GM19025 (cell line): ENCODE measurements at regions not wholly inside any gene's neighbourhood (a gene's known extent, or its start where the extent isn't known, plus 50 kb on each side); places are given as distances from the start of the nearest gene placed in this dataset.

Source experiments
- ATAC-seq: cut with Tn5 transposase; IDR thresholded peaks from one replicate; pipeline ENCODE4 v1.9.1; 2021; ENCODE audit warnings: mild to moderate bottlenecking, low read depth, moderate library complexity; ENCODE audit not compliant: unreplicated experiment

DNA sequence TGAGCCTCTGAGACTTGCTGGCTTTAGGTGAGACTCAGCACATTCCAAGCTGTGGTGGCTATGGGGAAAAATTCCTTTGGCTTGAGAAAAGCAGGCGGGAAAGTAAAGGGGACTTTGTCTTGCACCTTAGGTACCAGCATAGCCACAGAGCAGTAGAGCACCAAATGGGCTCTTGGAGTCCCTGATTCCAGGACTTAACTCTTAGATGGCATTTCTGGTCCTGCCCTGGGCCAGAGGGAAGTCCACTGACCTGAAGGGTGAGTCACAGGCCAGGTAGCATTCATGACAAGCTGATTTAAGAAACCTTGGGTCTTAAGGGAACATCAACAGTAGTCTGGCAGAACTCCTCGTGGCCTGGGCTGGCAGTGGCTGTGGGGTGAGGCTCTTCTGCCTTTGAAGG lies 344.7 kb downstream of the DUSP10 start:
- no peak for ATAC-seq

DNA sequence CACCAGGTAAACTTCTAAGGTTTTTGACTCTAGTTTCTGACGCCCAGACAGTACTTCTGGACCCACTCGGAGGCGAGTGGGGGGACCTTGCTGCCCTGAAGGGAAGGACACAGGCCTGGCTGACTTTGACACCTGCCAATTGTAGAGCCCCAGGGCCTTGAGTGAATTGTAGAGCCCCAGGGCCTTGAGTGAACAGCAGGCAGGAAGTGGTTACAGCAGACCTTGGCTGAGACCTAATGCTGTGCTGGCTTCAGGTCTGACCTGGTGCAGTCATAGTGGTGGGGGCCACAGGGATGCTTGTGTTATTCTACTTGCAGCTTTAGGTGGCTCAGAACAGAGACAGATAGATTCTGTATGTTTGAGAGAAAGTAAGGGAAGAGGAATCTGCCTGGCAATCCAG lies 344.3 kb downstream of the DUSP10 start:
- ATAC-seq = no peak

DNA sequence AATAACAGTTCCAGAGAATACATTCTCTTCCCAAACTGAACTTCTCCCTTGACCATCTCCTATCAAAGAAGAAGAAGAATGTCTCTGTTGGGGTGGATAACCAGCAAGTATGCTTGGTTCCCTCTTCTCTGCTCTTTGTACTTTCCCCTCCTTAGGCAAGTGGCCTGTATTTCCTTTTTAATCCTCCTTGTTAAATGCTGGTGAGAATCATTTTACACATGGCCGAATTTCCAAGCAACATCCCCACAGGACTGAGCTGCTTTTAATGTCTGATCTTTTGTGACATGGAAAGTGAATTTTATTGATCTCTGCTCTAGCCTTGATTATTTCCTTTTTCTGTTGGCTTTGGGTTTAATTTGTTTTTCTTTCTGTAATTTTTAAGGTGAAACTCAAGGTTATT lies 336.7 kb downstream of the DUSP10 start:
- no peak for ATAC-seq

DNA sequence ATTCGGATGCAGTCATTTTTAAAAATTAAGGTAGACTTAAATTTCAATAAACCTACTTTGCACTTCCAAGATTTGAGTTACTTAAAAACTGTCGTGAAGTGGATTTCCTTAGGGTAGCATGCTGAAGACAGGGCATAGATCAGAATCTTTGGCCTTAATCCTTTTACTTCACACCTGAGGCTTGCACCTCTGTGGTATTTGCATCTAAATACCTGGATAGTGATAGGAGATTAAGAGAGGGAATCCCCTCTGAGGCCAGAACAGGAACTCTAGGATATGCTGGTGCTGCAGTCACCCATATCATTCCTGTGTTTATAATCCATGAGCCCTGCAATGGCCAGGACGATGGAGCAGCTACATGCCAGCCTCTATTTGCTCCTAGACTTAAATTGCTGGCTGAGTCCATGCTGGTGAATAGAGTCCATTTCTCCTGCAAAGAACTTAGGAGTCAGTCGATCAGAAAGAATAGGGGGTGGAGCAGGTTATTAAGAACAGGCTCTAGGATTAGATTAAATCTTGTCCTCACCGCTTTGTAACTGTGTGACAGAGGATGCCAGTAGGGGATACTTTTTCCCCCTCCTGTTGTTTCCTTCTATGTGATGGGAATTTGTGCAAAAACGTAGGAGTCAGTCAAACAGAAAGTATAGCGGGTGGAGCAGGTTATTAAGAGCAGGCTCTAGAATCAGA lies 333.6 kb downstream of the DUSP10 start:
- ATAC-seq = no peak

DNA sequence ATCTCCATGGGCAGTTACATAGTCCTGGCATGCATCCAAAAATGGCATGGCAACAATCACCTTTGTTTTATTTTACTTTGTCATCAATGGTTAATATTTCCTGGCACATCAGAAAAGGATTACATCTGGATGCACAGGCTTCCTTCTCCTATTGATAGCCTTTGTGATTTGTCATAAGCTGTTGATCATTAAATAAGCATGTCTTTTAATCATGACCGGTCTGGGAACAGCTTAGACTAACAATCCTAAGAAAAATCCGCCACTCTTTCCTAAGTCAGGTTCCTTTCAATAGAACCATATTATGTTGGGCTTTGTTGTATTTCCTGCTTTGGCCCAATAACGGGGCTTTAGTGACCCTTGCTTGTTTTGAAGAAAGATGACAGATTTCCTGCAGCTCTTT lies 330.6 kb downstream of the DUSP10 start:
- ATAC-seq = no peak

DNA sequence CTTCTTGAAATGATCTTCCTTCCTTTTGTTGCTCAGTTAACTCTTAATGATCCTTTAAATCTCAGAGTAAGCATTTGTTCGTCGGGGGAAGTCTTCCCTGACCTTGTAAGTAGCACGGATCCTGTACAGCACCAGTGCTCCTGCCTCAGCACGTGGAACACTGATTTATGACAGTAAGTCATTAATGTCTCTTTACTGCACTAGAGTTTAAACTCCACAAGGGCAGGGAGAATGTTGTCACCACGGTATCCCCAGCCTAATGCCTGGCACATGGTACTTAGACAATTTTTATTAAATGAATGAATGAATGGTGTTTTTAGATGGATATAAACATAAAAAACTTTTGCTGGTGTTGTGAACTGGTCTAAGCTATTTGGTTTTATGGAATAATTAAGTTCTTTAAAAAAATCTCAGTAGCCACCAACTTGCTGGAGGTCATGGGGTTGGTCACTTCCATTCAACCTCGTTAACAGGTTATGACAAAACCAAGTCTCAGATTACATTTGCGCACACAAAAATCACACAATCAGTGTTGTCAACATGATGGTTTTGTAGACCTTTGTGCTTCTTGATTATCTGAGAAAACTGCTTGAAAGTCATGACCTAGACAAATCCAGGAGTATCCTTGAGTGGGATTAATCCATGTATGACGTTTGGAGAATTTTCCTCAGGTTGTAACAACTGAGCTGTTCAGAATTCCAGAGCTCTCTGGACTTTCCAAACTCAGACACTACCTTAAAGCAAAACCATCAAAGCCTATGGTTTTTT lies 326.9 kb downstream of the DUSP10 start:
- ATAC-seq = no peak

DNA sequence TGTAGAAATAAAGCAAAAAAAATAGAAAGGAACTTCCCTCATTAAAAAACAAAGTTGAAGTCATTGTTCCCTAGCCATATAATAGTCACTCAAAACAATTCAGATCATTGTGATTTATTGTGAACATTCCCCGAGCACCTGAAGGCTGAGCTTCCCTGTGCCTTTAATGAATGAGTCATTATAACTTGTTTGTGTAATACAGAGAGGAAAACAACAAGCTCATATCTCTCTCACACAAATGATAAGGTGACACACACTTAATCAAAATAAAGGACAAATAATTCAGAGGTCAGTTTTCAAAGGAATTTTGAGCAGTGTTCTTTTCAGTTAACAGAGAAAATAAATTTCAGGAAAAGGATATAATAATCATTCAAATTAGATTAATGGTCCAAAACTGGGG lies 326.2 kb downstream of the DUSP10 start:
- no peak for ATAC-seq

DNA sequence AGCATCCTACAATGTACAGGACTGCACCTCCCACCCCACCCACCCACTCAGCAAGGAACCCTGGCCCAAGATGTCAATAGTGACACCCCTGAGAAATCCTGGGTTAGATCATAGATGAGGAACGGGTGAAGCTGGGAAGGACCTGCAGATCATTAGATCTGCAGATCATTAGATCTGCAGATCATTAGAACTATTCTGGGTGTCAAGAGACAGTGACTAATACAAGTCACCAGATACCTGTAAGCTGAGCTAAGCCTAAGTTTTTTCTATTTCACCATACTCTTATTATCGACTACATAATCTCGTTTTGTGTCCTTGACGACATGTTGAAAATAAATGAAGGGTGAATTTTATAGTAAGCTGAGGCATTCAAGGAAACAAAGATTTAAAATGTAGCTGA lies 325.7 kb downstream of the DUSP10 start:
- ATAC-seq = no peak

DNA sequence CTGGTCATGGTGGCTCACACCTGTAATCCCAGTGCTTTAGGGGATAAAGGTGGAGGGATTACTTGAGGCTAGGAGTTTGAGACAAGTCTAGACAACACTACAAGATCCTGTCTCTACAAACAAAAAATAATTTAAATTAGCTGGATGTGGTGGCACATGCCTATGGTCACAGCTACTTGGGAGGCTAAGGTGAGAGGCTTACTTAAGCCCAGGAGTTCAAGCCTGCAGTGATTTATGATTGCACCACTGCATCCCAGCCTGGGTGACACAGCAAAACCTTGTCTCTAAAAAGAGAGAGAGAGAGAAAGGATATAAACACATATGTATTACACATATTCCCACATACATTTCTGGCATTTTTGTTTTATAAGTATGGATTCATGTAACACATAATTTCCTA lies 325.2 kb downstream of the DUSP10 start:
- no peak for ATAC-seq

DNA sequence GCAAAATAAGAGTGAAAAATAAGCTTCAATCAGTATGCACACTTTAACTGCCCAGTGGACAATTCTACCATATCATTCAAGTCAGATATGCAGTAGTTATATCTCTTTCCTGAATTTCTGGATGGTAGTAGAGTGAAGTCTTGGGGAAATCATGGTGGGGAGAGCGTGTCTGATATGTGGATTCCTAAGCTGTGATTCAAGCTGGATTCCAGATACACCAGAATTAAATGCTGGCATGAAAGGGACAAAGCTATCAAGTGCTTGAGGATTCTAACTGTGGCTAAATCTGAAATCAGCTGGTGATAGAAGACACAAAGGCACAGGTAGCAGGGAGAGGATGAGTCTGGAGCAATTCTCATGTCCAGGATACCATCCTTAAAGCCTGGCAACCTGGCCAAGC lies 323.5 kb downstream of the DUSP10 start:
- no peak for ATAC-seq

DNA sequence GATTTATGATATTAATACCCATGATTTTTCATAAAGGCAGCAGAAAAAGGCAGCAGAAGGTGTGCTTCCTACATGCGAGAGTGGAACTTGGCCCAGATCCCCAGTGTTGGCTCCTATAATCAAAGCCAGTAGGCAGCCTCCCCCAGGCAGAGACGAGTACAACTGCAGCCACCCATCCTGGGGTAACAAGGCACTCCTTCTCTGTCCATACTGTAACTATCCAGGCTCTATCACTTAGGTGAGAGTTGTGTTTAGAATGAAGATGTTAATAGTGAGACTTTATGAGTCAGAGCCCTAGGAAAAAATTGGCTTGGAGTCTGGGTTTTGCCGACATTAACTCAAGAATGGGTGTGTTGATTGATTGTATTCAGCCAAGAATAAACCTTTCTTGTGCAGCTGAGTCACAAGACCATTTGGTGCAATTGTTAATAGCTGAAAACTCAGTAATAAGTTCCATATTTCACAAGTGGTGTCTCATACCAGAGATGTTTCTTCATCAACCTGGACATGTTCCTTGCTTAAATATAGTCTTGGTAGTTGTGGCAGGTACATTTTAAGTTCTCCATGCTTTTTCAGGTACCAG lies 322.3 kb downstream of the DUSP10 start:
- ATAC-seq = no peak

DNA sequence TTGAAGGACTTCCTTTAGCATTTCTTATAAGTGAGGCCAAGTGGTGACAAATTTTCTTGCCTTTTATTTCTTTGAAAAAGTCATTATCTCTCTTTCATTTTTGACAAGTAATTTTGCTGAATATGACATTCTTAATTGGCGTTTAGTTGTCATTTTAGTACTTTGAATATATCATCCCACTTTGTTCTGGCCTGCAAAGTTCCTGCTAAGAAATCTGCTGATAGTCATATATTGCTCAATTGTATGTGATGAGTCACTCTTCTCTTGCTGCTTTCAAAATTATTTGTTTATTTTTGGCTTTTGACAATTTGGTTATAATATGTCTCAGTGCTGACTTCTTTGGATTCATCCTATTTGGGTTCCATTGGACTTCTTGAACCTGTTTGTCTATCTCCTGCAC lies 312.6 kb downstream of the DUSP10 start:
- ATAC-seq = no peak

DNA sequence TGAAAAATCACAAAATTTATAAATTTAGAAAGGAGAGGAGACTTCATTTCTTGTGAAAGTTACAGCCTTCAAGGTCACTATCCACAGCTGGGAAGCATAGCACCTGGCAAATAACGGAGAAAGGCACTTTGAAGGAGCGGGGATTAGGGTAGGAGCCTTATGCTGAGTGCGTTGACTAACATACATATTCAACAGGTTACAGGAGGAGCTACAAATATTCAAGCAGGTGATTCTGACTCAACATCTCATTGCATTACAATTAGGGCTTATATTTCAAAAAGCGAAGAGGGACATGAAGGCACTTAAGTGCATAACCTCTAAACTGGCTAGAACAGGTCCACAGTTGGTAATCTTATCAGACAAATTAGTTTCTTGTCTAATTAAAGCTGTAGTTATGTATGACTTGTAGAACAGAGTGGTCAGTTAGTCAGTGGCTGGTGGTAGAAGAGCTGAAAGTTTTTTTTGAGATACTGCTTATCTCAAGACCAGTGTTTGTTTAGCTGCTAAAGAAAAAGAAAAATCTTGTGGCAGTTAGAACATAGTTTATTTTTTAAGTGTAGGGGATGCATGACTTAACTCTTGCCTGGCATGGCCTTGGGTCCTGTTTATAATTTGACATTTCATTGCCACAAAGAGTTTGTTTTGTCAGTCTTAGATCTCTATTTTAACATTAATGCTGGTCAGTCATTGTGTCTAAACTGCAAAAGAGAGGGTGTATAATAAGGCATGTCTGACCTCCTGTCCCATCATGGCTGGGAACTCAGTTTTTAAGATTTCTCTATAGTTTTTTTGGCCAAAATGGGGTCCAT lies 311.5 kb downstream of the DUSP10 start:
- ATAC-seq = no peak

DNA sequence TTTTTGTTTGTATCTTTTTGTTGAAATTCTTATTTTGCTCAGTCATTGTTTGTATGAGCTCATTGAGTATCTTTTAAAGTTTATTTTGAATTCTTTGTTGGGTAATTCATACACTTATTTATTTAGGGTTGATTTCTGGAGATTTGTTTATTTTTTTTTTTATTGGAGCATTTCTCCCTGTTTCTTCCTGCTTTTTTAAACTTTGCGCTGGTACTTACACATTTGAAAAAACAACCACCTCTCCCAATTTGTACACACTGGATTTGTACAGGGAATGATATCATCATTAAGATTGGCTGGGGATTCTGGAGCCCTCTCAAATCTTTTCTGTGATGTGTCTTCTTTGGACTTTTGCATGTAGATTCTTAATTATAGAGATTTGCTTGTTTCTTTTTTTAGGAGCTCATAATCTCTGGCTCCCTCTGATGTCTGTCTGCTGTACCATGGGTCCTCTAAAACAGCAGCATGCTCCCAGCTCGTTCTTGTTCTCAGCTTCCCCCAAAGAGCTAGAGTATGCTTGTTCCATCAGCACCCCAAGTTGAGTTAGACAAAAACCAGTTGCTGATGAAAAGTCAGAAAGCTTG lies 310.7 kb downstream of the DUSP10 start:
- no peak for ATAC-seq

DNA sequence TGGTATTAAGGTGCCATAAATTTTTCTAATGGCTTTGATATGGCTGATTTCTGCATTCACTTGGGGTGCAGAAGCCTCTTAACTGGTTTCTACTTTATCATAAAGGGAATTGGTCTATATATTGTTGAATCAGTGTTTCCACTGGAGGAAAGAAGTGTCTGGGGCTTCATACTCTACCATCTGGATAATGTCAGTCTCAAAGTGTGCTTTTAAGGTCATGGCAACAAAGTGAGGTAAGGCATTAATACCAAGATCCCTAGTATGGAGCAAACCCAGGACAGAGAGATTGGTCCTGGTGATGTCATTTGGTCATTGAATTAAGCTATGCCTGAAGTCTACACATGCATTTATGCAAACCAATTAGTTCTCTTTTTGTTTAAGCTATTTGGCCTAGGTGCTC lies 309.9 kb downstream of the DUSP10 start:
- no peak for ATAC-seq

DNA sequence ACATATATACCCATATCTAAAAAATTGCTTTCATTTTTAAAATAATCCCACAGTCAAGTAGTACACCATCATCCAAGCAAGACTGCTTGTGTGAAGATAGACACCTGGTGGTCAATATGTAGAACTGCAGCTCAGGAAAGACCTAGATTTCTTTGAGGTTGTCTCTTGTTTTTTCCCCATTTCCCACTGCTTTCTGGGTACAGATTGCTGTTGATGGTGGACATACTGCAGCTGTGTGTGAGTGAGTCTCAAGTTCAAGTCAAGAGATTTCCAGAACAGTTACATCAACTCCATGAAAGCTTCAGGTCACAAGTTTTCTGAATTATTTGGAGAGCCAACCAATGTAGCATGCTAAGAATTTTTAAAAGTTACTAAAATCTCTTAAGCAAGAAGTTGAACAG lies 306.4 kb downstream of the DUSP10 start:
- no peak for ATAC-seq

DNA sequence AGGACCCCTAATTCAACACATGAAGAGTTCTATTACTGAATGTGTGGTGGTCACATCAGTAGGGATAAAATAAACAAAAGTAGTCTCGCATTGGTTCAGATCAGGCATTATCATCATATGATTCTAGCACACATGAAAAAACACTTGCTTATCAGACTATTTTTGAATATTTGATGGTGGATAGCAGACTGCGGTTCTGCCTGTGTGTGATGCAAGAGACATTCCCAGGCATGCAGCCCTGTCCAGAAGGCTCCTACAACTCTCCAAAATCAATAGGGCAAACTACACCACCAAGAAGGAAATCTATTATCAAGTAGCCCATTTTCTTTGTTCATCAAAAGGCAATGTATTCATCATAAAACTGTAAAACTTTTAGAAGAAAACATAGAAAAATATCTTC lies 304.7 kb downstream of the DUSP10 start:
- ATAC-seq = no peak

DNA sequence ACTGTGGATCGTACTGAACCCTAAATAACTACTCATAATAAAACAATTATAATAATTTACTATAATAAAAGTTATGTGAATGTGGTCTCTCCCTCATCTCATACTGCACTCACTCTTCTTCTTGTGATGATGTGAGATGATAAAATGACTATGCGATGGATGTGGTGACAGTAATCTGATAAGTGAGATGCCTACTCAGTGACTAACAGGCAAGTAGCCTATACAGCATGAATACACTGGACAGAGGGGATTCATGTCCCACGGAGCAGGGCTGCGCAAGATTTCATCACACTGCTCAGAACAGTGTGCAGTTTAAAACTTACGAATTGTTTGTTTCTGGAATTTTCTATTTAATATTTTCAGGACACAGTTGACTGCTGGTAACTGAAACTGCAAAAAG lies 304.0 kb downstream of the DUSP10 start:
- no peak for ATAC-seq

DNA sequence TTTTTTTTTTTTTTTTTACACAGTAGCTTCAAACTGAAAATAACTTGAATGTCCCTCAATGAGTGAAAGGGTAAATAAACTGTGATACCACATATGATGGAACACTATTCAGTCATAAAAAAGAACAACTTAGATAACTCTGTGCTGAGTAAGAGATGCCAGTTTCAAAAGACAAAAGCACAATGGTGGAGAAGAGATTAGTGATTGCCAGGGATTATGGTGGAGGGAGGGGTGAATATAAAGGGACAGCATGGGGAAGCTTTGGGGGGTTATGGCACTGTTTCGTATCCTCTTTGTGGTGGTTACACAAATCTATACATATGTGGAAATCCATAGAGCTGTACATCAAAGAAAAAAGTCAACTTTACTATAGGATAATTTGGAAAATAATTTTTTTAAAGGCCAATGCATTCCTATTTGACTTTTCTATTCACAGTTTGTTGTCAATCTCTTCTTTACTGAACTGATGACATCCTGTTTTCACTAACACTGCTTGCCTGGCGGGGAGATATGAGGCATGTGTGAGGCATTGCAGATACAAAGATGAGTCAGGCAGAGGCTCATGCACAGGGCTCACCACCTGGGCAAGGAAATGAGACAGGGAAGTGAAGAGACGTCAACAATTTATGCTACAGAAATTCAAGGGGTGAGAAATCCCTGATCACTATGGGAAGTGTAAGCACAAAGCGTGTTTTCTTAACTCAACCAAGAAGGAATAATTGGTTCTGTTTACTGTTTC lies 302.7 kb downstream of the DUSP10 start:
- peak; percentile 74 for ATAC-seq
